Nephron progenitor cell (in vitro differentiated cells): ENCODE measurements at regions not wholly inside any gene's neighbourhood (a gene's known extent, or its start where the extent isn't known, plus 50 kb on each side); places are given as distances from the start of the nearest gene placed in this dataset.

ENCODE experiments used
- DNase-seq: peaks from one replicate; pipeline ENCODE4 v3.0.0; 2021
- H3K27ac Mint-ChIP-seq: 2 replicates; pipeline ENCODE4 v1.8.0; 2021; ENCODE audit warnings: mild to moderate bottlenecking, moderate library complexity, mixed read lengths
- H3K27me3 Mint-ChIP-seq: 2 replicates; pipeline ENCODE4 v1.8.0; 2021; ENCODE audit warnings: mild to moderate bottlenecking, low read depth, mixed read lengths; ENCODE audit not compliant: poor library complexity
- H3K36me3 Mint-ChIP-seq: 2 replicates; pipeline ENCODE4 v1.8.0; 2021; ENCODE audit warnings: low read depth, mixed read lengths
- H3K4me1 Mint-ChIP-seq: 2 replicates; pipeline ENCODE4 v1.8.0; 2021; ENCODE audit warnings: mixed read lengths
- H3K4me3 Mint-ChIP-seq: 2 replicates; pipeline ENCODE4 v1.8.0; 2021; ENCODE audit warnings: mild to moderate bottlenecking, moderate library complexity, mixed read lengths
- H3K9me3 Mint-ChIP-seq: 2 replicates; pipeline ENCODE4 v1.8.0; 2021; ENCODE audit warnings: mild to moderate bottlenecking, moderate library complexity, mixed read lengths
- CTCF ChIP-seq: fragments of 200-600 bp; sonication (generic); IDR thresholded peaks from 2 replicates; pipeline ENCODE4 v1.5.0; 2021; ENCODE audit warnings: antibody characterized with exemption

- DNase-seq, result no peak
- peaks cover 15% of the 10 kb centered on the region for H3K4me1 Mint-ChIP-seq
- peak; percentile 13 for TF ChIP-seq CTCF
- peaks cover 7% of the 10 kb centered on the region for H3K27me3 Mint-ChIP-seq
- H3K9me3 Mint-ChIP-seq, result no peaks in the 10 kb centered on the region
- no peak overlapping the region for H3K4me3 Mint-ChIP-seq
- no peak overlapping the region for H3K27ac Mint-ChIP-seq
- no peaks in the 10 kb centered on the region for H3K36me3 Mint-ChIP-seq
Measured at GRCh38 chr2:220460257-220460985, 833.0 kb downstream of the SLC4A3 start.

DNA sequence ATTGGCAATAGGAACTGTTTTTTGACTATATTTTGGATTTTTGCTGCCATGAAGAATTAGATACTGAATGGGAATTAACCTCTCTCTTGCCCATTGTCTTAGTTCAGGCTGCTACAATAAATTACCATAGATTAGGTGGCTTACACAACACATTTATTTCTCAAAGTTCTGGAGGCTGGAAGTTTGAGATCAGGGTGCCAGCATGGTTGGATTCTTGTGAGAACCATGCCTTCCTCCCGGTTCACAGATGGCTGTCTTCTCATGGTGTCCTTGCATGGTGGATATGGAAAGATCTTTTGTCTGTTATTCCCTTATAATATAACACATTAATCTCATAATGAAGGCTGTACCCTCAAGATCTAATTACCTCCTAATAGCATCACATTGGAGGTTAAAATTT lies 836.4 kb downstream of the SLC4A3 start:
- no peaks in the 10 kb centered on the region for H3K36me3 Mint-ChIP-seq
- no peak for TF ChIP-seq CTCF
- H3K4me3 Mint-ChIP-seq, result no peak overlapping the region

DNA sequence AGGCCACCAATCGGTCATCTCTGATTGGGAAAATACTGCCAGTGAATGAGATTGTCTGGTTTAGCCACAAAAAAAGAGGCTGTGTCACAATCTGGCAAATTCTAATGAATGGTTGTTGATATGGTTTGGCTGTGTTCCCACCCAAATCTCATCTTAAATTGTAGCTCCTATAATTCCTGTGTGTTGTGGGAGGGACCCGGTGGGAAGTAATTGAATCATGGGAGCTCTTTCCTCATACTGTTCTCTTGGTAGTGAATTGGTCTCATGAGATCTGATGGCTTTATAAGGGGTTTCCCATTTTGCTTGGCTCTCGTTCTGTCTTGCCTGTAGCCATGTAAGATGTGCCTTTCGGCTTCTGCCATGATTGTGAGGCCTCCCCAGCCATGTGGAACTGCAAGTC lies 838.3 kb downstream of the SLC4A3 start:
- H3K4me1 Mint-ChIP-seq, result peaks cover 24% of the 10 kb centered on the region
- H3K27ac Mint-ChIP-seq, result no peak overlapping the region
- TF ChIP-seq CTCF, result no peak
- peaks cover 3% of the 10 kb centered on the region for H3K9me3 Mint-ChIP-seq
- H3K27me3 Mint-ChIP-seq, result peaks cover 3% of the 10 kb centered on the region
- DNase-seq, result no peak
- H3K36me3 Mint-ChIP-seq, result no peaks in the 10 kb centered on the region
- H3K4me3 Mint-ChIP-seq, result no peak overlapping the region

More for the DNA sequence above, 836.4 kb downstream of the SLC4A3 start:
- peaks cover 7% of the 10 kb centered on the region for H3K27me3 Mint-ChIP-seq
- H3K9me3 Mint-ChIP-seq, result no peaks in the 10 kb centered on the region
- no peak overlapping the region for H3K27ac Mint-ChIP-seq
- H3K4me1 Mint-ChIP-seq, result peaks cover 20% of the 10 kb centered on the region
- DNase-seq, result no peak

DNA sequence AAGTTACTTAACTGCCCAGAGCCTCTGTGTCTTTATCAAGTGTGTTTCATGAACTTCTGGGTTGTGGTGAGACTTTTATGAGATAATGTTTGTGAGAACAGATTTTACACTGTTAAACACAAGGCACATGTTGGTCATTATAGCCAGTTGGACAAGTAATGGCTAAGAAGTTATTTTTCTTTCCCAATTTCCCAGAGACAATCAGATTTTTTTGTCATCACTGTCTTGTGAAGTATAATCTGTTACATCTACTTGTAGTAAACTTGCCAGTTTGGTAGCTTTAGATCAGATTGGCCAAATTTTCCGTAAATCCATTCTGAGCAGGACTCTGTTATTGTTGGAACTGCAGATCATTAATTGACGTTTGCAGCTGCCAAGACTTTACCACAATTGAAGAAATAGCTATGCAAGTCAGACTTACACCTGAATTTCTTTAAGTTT lies 838.8 kb downstream of the SLC4A3 start:
- no peak overlapping the region for H3K27ac Mint-ChIP-seq
- DNase-seq, result no peak
- no peak for TF ChIP-seq CTCF
- H3K4me3 Mint-ChIP-seq, result no peak overlapping the region
- H3K36me3 Mint-ChIP-seq, result no peaks in the 10 kb centered on the region
- H3K27me3 Mint-ChIP-seq, result peaks cover 3% of the 10 kb centered on the region
- H3K4me1 Mint-ChIP-seq, result peaks cover 24% of the 10 kb centered on the region
- peaks cover 3% of the 10 kb centered on the region for H3K9me3 Mint-ChIP-seq

DNA sequence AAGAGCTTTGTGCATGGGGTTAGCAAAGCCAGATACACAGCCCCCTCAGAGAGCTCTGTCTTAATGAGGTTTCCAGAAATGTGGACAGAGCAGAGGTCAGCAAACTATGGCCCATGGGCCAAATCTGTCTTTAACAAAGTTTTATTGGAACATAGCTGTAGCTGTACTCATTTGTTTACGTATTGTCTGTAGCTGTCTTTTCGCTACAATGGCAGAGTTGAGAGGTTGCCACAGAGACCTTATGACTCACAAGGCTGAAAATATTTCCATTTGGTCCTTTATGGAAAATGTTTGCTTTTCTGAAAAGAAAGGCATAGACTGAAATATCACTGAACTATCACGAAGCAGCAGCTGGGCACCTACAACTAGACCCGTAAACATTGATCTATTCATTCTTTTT lies 841.8 kb downstream of the SLC4A3 start:
- H3K36me3 Mint-ChIP-seq, result no peaks in the 10 kb centered on the region

More for the DNA sequence above, 841.8 kb downstream of the SLC4A3 start:
- TF ChIP-seq CTCF, result no peak
- peaks cover 3% of the 10 kb centered on the region for H3K27me3 Mint-ChIP-seq
- peaks cover 24% of the 10 kb centered on the region for H3K4me1 Mint-ChIP-seq
- H3K27ac Mint-ChIP-seq, result no peak overlapping the region
- no peak for DNase-seq
- H3K9me3 Mint-ChIP-seq, result peaks cover 3% of the 10 kb centered on the region
- no peak overlapping the region for H3K4me3 Mint-ChIP-seq
